NCI-H345 (cell line): ENCODE measurements at regions not wholly inside any gene's neighbourhood (a gene's known extent, or its start where the extent isn't known, plus 50 kb on each side); places are given as distances from the start of the nearest gene placed in this dataset.

Experiments
- DNase-seq: peaks from one replicate; lab custom pipeline; 2025; lab: John Stamatoyannopoulos, UW

DNA sequence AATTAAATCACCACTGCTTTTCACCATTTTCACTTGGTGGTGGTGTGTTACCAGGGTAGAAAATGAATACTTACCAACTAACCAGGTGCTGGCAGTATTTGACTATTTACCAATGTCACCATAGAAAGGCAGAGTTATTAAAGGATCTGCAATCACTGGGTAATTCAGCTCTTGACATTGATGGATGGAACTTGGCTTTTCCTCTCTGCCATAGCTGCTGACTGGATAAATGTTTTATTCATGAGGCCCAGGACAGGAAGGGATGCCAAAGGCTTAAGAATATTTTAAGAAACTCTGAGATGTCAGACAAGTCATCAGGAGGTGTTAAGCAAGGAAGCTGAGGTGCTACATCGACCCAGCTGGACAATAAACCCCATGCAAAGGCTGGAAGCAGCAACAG lies 495.5 kb upstream of the CFAP20DC start:
- no peak for DNase-seq

DNA sequence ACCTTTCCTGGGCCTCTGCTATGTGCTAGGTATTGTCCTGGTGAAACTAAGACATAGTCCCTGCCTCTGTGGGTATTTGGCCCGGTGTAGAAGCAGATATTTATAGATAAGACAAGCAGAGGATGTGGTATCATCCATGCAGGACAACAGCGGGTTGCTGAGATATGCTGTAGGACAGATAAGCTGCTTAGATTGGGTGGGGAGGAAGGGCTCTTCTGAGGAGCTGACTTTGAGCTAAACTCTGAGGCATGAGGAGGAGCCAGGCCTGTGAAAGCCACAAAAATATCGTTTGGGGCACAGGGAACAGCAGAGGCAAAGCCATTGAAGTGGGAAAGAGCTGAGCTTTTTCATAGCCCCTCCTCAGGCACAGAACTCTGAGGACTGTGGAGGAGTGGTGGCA lies 492.5 kb upstream of the CFAP20DC start:
- DNase-seq = no peak

DNA sequence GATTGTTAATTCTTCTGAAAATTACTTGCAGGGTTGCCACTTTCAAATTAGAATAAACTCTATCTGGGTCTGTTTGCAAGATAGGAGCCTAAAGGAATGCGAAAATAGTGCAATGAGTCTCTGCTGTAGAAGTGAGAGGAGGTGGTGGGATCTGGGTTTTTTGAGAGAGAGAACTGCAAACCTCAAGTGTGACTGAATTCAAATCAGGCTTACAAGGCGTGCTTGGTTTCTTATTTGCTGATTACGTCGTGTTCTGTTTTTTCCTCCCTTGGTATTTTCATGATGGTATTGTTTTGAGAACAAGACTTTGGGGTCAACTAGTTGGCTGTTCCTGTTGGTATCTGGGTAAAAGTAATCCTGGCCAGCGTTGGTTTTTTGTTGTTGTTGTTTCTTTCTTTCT lies 490.9 kb upstream of the CFAP20DC start:
- no peak for DNase-seq

DNA sequence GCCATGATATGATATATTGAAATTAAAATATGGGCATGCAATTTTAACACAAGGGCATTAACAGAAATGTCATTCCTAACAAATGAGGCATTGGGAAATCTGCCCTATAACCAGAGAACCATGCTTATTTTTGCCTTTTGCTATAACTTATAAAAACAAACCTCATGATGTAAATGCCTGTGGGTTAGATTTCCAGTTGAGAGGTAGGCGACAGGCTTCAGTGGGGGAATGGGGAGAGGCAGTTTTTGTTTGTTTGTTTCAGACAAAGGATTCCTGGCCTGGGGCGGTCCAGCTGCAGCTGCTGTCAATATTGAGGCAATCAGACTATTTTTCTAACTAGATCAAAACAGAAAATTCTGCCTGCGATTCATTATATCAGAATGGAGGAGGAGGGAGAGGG lies 490.4 kb upstream of the CFAP20DC start:
- peak; percentile 8 for DNase-seq

DNA sequence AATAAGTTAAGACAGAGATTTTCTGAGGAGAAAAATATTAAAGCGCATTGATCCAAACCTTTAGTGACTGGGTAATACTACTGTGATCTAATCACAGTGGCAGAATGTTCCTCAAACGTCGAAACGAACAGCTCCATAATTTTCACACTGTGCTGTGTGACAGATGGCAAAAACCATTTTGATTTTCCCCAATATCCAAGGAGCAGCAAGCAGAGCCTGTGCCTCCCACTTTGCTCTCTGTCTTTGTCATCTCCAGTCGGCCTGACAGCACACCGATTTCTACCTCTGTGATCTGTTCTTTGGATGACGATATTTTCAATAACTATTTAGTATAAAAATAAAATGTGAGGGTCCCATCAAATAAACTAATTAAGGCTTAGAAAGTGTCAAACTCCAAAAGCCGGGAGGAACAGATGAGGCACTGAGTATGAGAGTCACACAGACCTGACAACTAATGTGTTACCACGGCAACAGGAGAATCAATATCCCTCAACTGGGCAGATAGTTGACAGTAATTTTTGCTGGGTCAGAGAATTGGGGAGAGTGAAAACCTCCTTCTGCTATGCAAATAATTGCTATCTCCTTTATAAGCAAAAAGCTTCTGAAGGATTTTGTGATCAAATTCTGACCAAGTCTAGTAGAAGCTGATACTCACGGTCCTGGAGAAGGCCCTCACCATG lies 489.1 kb upstream of the CFAP20DC start:
- no peak for DNase-seq

DNA sequence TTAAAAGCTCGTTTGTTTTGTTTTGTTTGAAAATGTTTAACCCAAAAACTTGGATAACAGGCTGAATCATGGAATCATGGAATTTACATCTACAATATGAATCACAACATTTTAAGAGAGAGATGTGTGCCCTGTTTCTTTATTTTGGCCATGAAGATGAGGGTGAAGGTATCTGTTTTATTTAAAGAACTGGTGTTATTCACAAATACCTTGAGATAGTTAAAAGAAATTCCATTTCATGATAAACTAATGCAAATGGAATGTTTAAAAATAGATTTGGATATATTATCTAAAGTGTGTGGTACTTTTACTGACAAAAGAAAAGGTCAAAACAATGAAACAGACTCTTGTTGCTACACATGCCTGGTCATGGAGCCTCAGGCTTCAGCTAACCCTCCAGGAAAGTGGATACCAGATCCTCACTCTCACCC lies 486.0 kb upstream of the CFAP20DC start:
- no peak for DNase-seq

DNA sequence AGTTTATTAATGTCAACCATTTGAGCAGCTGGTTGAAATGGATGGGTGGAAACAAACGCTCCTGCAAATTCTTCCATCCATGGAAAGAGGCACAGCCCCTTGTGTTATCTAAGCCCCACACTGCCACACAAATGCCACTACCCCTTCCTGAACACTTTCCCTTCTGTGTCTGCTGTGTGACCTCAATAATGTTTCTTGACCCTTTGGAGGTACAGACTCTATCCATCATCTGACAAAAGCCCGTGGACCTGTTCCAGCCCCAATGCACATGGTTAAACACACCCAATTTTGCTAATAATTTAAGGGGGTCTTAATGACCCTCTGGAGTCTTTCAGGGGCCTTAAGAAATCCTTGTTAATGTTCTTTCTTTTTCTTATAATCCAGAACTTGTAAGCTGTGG lies 482.2 kb upstream of the CFAP20DC start:
- DNase-seq = no peak

DNA sequence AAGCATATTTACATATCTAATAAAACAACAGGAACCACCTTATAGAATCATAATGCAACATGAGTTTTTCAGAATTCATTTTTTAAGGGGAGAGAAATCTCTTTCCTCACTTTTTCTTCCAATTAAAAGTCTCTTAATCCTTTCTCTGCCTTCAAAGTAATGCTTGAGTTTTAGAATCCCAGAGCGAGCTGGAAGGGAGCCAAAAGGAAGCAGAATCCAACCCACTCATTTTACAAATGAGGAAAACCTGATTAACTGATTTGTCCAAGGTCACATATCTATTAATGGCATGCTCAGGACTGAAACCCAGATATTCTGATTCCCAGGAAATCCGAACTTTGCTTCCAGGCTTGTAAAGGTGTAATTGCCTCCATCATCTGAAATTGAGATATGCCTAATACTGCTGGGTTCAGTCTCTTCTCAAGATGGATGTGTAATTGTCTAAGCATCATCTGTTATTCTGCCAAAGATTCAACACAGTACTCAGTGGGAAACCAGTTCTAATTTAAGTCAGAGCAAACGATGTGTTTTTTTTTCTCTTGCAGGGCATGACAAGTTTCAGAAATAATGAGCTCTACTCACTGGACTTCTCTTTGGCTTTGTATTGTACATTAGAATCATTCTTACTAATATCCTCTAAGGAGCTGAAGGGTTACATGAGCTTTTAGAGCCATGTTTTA lies 481.4 kb upstream of the CFAP20DC start:
- peak; percentile 14 for DNase-seq

DNA sequence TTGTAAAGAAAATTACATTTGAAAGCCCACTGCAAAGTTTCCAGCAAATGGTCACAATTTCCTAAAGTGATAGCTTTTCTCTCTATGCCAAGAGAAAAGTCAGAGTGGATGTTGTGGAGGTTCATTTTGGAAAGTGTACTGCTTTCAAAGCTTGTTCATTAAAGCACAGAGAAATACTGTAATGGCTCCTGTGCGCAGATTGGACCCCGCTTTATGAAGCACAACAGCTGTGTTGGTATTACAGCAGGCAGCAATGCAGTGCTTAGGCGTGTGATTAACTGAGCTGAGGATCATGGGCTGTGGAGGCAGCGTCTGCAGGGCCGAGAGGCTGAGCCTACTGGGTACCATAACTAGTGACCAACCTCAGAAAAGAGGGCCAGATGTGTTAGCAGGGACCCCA lies 478.4 kb upstream of the CFAP20DC start:
- no peak for DNase-seq

DNA sequence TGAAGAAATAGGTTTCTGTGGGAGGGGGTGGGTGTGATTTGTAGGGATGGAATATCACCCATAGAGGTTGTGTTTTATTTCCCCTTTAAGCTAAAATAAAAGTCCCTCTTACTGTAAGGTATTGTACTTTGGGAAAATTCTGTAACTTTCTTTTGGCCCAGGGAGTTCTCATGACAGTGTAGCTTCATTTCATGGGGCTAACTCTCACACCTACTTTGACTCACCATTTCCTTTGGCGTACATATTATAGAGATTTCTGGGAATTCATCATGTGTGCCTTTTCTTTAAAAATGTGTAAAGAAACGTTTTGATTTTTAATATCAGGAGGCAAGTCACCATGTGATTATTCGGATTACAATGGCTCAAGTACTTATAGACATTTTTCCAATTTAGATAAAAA lies 477.7 kb upstream of the CFAP20DC start:
- no peak for DNase-seq

DNA sequence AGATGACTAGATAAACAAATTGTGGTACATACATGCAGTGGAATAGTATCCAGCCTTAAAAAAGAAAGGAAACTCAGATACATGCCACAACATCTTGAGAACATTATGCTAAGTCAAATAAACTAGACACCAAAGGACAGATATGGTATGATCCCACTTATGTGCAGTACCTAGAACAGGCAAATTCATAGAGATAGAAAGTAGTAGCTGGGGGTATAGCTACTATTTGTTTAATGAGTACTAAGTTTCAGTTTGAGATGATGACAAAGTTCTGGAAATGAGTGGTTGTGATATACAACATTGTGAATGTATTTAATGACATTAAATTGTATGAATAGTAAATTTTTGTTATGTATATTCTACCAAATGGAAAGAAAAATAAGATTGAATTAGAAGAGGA lies 477.2 kb upstream of the CFAP20DC start:
- DNase-seq = no peak

DNA sequence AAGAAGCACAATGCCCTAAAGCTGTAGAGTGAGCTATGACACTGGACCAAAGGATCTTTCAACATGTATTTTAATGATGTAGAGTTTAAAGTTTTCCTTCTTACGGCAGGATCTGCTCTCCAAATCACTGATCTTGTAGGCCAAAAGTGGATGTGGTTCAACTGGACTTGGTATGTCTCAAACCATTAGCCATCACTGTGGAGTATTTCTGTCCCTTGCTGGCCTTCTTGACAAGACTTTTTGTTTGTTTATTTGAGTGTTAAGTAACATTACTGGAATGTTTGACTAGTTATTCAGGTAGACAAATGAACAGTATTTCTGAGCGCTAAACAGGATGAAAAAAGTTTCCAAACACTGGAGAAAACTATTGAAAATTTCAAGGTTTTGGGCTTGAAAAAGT lies 472.7 kb upstream of the CFAP20DC start:
- no peak for DNase-seq

DNA sequence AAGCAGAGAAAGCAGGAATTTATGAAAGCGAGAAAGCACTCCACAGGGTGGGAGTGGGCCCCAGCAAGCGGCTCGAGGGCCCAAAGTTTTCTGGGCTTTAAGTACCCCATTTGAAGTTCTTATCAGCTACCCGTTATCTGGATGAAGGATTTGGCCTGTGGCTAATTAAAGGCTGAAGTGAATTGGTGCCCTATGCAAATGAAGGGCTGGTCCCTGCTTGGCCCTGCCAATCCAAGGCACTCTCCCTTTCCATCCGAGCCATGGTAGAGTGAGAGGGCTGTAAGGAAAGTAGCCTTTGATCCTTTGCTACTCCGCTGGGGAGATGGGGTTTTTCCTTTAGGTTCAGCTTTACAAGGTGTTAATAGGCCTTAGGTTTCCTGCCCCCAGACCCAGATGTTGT lies 469.3 kb upstream of the CFAP20DC start:
- DNase-seq = no peak

DNA sequence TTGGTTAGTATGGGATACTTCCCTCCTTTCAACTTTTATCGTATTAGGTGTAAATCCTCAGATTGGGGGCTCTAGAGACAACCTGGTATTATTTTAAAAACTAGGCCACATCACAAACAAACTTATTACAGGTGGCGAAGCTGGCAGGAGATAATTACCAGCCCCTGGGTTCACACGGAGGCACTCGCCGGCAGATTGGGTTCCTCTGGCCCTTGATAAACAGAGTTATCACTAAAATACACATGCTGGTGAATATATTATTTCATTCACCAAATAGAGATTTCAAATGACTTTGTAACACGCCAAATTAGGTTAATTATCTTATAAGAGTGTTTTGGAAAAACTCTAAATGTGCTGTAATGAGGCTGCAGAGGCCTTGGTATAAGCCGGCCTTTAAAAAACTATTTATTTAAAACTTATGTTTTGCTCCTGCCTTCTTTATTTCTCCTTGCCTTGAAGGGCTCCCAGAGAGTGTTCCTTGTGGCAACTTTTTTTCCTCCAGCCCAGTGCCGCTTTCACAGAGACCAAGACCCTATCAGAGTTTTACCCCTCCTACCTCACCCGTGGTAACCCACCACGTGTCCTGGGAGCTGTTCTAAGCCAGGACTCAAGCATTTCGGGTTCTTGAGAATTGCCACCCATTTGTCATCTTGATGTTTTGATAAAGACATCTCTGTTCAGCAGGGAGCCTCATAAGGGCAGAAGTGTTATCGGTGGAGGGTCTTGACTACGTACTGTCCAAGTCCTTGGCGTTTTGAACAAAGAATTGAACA lies 468.6 kb upstream of the CFAP20DC start:
- DNase-seq = no peak

DNA sequence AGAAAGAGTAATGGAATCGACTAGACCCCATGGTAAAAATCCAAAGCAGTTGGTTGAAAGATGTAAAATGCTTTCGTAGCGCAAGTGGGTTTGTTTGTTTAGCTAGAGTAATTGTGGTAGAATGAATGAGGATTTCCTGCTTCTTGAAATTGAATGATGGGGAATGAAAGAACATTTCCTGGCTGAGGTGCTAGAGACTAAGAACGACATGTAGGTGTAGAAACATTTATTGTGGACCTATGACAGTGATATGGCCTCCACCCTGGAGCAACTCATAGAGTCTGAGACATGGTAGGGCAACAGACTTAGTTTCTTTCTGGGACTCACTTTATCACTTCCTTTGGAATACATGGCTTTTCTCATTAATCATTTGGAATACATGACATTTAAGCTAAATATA lies 467.6 kb upstream of the CFAP20DC start:
- DNase-seq = peak; percentile 0

DNA sequence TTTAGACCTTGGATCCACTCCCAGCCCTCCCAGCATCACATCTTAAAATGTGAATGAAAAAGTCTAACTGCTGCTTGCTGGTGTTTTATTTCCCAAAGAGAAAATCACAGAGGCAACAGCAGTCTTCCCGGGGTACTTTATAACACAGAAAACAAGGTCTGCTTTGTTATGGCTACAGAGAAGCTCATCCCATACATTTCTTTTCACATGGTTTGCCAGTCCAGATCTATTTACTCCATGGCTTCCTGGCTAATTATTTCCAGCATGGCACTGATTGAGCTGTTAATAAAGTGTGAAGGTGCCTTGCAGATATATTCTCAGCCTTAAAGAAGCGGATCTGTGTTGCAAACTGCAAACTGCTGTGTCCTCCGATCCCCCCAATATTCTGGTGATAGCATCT lies 466.1 kb upstream of the CFAP20DC start:
- no peak for DNase-seq

DNA sequence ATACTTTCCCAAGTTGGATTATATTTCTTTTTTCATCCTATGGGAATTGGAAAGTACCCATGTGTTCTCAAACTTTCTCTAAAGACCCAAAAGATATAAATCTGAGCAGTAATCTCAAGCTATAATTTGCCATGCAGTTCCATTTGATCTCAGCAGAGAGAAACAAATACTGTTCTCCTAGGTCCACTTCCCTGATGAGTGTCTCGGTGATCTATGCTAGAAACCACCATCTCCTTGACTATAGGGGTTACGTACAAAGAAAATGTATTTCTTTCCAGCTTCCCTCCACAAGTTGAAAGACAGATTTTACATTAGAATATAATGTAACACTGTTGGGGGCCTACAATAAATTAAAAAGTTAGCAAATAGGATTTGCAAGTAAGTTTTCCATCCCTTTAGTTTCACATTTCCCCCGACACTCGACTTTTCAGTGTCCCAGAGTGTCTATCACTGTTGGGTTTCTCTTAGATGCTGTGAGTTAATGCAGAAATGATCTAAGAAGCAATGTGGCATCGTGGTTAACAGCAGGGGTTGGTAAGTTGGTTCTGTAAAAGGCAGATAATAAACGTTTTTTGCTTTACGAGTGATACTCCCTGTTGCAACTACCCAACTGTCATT lies 465.1 kb upstream of the CFAP20DC start:
- DNase-seq = no peak

DNA sequence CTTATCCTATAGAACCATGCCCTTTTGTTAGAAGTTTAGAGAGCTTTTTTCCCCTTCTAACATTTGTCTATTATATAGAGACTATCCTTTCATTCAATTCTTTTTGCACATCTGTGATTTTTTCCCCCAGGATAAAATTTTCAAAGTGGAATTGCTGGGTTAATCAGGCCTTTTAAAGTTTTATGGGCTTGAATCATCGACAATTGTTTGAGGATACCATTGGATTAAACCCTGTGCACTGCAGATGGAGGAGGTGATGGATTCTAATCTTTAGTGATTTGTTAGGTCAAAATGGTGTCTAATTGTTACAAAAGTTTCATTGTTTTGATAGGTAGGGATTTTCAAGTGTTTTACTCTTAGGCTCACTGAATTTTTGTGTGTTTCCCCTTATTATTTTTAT lies 463.7 kb upstream of the CFAP20DC start:
- DNase-seq = no peak

DNA sequence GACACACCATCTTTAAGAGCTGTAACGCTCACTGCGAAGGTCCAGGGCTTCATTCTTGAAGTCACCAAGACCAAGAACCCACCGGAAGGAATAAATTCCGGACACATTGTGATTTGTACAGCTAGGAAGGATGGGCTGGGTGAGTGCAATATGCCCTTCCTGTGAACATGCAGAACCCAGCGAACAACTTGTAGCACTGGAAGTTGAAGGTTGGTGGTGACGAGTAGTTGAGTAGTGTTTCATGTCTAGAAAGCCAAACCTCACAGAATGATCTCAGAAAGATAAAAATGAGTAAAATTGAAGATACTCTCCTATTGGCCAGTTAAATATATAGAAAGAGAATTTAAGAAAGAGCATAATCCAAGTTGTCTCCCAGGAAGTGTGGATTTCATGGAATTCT lies 462.2 kb upstream of the CFAP20DC start:
- DNase-seq = no peak

DNA sequence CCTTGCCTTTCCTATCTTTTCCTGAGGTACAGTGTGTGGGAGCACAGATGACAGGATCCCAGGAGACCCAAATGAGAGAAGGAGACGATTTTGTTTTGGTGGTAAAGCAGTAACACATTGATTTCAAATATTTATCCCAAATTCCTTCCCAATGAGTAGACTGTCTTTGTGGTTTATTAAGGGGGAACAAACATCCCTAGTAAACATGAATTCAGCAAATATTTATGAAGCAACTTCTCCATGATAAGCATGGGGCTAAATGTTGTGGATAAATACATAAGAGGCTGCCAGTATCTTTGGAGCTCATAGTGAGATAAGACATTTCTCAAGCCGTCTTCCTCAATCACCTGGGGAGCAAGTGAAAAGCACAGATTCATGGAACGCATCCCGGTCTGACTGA lies 460.8 kb upstream of the CFAP20DC start:
- no peak for DNase-seq

DNA sequence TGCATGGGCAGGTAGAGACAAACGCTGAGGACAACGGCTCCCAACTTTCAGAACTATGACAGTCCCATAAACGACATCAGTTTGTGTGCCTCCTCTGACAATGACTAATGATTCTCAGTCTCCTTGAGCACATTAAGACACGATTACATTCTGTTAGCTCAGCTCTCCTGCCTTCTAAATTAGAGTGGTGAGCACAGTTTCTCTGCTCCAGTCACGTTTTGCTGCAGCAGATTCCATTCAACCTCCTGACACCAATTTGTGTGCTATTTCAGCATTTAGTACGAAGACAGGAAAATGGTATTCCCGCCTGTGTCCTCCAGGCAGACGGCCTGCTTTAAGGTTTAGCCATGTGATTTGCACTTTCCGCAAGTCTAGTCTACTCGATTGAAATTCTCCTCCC lies 458.4 kb upstream of the CFAP20DC start:
- DNase-seq = no peak

DNA sequence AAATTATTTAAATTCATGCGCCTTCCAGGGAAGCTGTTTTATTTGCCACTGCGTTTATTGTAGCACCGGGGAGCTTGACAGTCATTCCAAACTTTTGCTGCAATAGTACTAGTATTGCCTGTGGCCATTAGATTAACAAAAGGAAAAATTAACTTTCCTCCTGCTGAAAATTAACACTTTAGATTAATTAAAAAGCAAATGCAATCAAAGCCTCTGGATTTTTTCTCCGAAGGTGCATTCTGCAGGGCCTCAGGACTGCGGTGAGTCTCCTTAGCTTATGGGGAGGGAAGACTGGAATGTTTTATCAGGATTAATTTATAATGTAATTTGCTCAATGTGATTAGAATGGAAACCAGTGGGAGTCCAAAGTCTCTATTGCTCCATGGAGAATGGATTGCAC lies 456.4 kb upstream of the CFAP20DC start:
- DNase-seq = no peak

DNA sequence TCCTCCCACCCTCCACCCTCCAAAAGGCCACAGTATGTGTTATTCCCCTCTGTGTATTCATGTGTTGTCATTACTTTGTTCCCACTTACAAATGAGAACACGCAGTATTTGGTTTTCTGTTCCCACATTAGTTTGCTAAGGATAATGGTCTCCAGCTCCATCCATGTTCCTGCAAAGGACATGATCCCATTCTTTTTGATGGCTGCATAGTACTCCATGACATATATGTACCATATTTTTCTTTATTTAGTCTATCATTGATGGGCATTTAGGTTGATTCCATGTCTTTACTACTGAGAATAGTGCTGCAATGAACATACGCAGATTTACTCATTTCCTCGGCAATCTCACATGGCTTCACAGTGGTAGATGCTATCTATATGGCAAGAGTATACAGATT lies 453.6 kb upstream of the CFAP20DC start:
- DNase-seq = no peak
